ENCODE measurements at regions not wholly inside any gene's neighbourhood (a gene's known extent, or its start where the extent isn't known, plus 50 kb on each side); places are given as distances from the start of the nearest gene placed in this dataset.
"Not testable (repeated sequence)": the region's sequence is repeated elsewhere in the genome, so short reads cannot be mapped to it uniquely, and the experiment has no call there.

DNA sequence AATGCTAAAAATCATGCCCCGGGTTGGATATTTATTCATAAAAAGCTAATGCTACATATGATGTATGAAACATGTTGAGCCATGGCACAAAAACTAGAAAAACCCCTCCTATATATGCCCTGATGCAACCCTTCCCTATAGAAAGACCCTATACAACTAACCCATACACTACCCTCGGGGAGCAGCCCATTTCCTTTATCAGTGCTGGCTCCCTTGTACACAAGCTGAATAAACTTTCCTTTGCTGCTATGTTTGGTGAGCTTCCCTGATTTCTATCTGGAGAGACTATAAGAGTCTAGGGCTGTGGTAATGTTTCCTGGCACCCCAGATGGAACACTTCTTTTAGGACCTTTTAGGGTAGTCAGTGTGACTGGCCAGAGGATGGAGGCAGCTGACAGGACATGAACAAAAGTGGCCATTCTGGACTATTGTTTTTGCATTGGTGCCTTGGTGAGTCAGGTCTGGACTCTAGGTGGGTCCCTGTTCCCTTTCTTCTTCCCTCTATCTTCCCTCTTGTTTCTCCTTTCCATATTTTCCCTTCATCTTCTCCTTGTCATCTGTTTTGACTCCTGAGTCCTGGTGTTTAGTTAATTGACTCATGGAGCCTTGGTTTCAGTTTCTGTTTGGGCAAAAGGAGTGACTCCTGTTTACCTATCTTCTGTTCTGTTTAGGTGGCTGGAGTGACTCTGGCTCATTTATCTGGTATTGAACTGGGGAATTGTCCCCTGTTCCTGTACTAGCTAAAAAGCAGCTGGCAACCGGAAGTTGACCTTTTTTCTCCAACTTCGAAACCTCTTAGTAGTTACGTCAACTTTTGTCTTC lies 1321.8 kb upstream of the PCDH9 start:
- no peaks in the 10 kb centered on the region for H3K36me3 ChIP-seq
- no peak overlapping the region for H3K27ac ChIP-seq (replicated peaks)
- TF ChIP-seq, protein P1, sequence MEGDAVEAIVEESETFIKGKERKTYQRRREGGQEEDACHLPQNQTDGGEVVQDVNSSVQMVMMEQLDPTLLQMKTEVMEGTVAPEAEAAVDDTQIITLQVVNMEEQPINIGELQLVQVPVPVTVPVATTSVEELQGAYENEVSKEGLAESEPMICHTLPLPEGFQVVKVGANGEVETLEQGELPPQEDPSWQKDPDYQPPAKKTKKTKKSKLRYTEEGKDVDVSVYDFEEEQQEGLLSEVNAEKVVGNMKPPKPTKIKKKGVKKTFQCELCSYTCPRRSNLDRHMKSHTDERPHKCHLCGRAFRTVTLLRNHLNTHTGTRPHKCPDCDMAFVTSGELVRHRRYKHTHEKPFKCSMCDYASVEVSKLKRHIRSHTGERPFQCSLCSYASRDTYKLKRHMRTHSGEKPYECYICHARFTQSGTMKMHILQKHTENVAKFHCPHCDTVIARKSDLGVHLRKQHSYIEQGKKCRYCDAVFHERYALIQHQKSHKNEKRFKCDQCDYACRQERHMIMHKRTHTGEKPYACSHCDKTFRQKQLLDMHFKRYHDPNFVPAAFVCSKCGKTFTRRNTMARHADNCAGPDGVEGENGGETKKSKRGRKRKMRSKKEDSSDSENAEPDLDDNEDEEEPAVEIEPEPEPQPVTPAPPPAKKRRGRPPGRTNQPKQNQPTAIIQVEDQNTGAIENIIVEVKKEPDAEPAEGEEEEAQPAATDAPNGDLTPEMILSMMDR (IDR thresholded peaks at IDR 0.05; ENCODE audit: borderline replicate concordance), result no peak
- intact Hi-C loops (cut with micrococcal nuclease), result no loop called here
- peaks cover 7% of the 10 kb centered on the region for H3K4me1 ChIP-seq
- no peaks in the 10 kb centered on the region for H3K9me3 ChIP-seq (replicated peaks)
- no peak for DNase-seq
- no peaks in the 10 kb centered on the region for H3K27me3 ChIP-seq (ENCODE audit: low read depth)
- H3K4me3 ChIP-seq, result no peak overlapping the region

DNA sequence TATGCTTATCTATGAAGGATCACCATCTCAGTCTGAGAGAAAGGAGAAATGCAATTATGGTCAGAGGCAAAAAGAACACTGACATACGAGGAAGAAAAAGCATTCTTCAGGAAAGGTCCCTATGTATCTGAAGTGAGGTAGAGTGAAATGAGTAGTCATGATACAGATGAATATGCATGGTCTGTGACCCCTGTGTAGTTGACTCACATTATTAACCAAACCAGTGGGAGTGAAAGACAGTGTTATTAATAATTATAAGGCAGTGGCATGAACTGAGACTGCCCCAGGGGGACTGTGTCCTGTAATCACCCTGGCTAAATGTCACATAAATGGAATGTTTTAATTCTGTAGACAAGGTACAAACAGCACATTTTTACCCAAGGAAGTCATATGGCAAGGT lies 1320.2 kb upstream of the PCDH9 start:
- Histone ChIP-seq H3K27me3 (ENCODE audit: low read depth) (no peaks in the 10 kb centered on the region), H3K36me3 (no peaks in the 10 kb centered on the region), H3K4me3 (no peak overlapping the region), H3K27ac (replicated peaks) (no peak overlapping the region), H3K9me3 (replicated peaks) (no peaks in the 10 kb centered on the region), H3K4me1 (peaks cover 7% of the 10 kb centered on the region)
- intact Hi-C loops (cut with micrococcal nuclease), result no loop called here
- TF ChIP-seq, protein P1 (IDR thresholded peaks at IDR 0.05; ENCODE audit: borderline replicate concordance), result no peak
- no peak for DNase-seq

DNA sequence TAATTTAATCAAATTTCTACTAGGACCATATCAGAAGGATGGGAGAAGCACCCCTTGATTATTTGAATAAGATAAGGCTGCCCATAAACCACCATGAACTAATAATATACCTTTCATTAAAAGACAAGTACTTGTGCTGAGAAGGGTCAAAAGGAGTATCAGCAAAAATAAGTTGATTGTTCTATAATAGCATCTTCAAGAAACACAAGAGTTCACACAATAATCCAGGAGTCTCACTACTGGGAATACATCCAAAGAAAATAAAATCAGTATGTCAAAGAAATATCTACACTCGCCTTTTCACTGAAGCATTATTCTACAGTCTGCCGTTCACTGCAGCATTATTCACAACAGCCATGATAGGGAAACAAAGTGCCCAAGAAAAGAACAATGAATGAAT lies 1310.1 kb upstream of the PCDH9 start:
- DNase-seq, result no peak
- TF ChIP-seq, protein P1 (IDR thresholded peaks at IDR 0.05; ENCODE audit: borderline replicate concordance), result no peak
- Histone ChIP-seq H3K27ac (replicated peaks) (no peak overlapping the region), H3K4me1 (no peaks in the 10 kb centered on the region), H3K9me3 (replicated peaks) (no peaks in the 10 kb centered on the region), H3K4me3 (no peak overlapping the region), H3K36me3 (no peaks in the 10 kb centered on the region), H3K27me3 (ENCODE audit: low read depth) (no peaks in the 10 kb centered on the region)
- intact Hi-C loops (cut with micrococcal nuclease), result no loop called here

DNA sequence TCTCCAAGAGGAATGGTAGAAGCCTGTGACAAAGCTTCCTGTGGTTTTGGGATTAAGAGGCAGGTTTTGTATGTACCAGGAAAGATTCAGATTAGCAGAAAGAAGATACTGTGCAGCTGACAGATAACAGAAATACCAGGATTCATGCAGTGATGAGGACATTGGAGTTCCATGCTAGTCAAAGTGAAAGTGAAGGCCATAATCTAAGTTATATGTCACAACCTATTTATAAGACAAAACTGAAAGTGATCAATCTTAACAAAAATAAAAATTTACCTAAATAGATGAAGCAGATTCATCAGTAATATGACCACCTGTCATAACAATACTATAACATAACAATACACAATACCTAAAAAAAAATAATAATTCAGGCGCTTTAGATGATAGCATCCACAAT lies 1305.2 kb upstream of the PCDH9 start:
- TF ChIP-seq, protein P1 (IDR thresholded peaks at IDR 0.05; ENCODE audit: borderline replicate concordance), result no peak
- Histone ChIP-seq H3K4me1 (no peaks in the 10 kb centered on the region), H3K36me3 (no peaks in the 10 kb centered on the region), H3K27me3 (ENCODE audit: low read depth) (no peaks in the 10 kb centered on the region), H3K4me3 (no peak overlapping the region), H3K27ac (replicated peaks) (no peak overlapping the region), H3K9me3 (replicated peaks) (no peaks in the 10 kb centered on the region)
- DNase-seq, result no peak
- intact Hi-C loops (cut with micrococcal nuclease), result no loop called here

DNA sequence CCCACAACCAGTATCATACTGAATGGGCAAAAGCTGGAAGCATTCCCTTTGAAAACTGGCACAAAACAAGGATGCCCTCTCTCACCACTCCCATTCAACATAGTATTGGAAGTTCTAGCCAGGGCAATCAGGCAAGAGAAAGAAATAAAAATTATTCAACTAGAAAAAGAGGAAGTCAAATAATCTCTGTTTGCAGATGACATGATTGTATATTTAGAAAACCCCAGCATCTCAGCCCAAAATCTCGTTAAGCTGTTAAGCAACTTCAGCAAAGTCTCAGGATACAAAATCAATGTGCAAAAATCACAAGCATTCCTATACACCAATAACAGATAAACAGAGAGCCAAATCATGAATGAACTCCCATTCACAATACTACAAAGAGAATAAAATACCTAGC lies 1297.0 kb upstream of the PCDH9 start:
- intact Hi-C loops (cut with micrococcal nuclease); H3K27ac ChIP-seq (replicated peaks); H3K4me3 ChIP-seq; H3K4me1 ChIP-seq; DNase-seq; H3K36me3 ChIP-seq; H3K27me3 ChIP-seq (ENCODE audit: low read depth): not testable (repeated sequence)
- peaks cover 43% of the 10 kb centered on the region for H3K9me3 ChIP-seq (replicated peaks)

DNA sequence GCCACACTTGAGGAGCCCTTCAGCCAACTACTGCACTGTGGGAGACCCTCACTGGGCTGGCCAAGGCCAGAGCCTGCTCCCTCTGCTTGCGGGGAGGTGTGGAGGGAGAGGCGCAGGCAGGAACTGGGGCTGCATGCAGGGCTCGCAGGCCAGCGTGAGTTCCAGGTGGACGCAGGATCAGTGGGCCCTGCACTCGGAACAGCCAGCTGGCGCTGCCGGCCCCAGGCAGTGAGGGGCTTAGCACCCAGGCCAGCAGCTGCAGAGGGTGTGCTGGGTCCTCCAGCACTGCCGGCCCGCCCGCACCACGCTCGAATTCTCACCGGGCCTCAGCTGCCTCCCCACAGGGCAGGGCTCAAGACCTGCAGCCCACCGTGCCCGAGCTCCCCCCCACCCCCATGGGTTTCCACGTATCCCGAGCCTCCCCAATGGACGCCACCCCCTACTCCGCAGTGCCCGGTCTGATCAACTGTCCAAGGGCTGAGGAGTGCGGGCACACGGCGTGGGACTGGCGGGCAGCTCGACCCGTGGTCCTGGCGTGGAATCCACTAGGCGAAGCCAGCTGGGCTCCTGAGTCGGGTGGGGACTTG lies 1293.8 kb upstream of the PCDH9 start:
- Histone ChIP-seq H3K9me3 (replicated peaks) (peaks cover 42% of the 10 kb centered on the region), H3K36me3 (no peaks in the 10 kb centered on the region), H3K4me3 (no peak overlapping the region), H3K27me3 (ENCODE audit: low read depth) (no peaks in the 10 kb centered on the region), H3K27ac (replicated peaks) (no peak overlapping the region), H3K4me1 (no peaks in the 10 kb centered on the region)
- TF ChIP-seq, protein P1 (IDR thresholded peaks at IDR 0.05; ENCODE audit: borderline replicate concordance), result no peak
- DNase-seq, result no peak
- intact Hi-C loops (cut with micrococcal nuclease), result no loop called here
